ENCODE measurements at regions not wholly inside any gene's neighbourhood (a gene's known extent, or its start where the extent isn't known, plus 50 kb on each side); places are given as distances from the start of the nearest gene placed in this dataset.
A peak's percentile ranks its signal among the peaks of the same experiment; 100 is the strongest.

- no peak for DNase-seq
Observed at GRCh38 chr6:139779988-139780774, 405.7 kb upstream of the CITED2 start.

GRCh38 chr6:139778688-139779087 is 404.2 kb upstream of the CITED2 start:
- DNase-seq: no peak

- no peak for DNase-seq
Observed at GRCh38 chr6:139778106-139778505, 403.7 kb upstream of the CITED2 start.

GRCh38 chr6:139777202-139777970 is 402.9 kb upstream of the CITED2 start:
- DNase-seq: no peak

- DNase-seq: no peak
Observed at GRCh38 chr6:139776041-139776440, 401.6 kb upstream of the CITED2 start.

- DNase-seq: no peak
Observed at GRCh38 chr6:139768196-139768595, 393.7 kb upstream of the CITED2 start.

GRCh38 chr6:139766796-139767195 is 392.3 kb upstream of the CITED2 start:
- no peak for DNase-seq

- DNase-seq: no peak
Observed at GRCh38 chr6:139765825-139766285, 391.4 kb upstream of the CITED2 start.

- peak; percentile 20 for DNase-seq
Observed at GRCh38 chr6:139764498-139764986, 390.1 kb upstream of the CITED2 start.

GRCh38 chr6:139763468-139764210 is 389.2 kb upstream of the CITED2 start:
- DNase-seq: no peak

GRCh38 chr6:139762587-139763031 is 388.2 kb upstream of the CITED2 start:
- DNase-seq: no peak

- no peak for DNase-seq
Observed at GRCh38 chr6:139760128-139760527, 385.7 kb upstream of the CITED2 start.

GRCh38 chr6:139759086-139759485 is 384.6 kb upstream of the CITED2 start:
- DNase-seq: no peak

GRCh38 chr6:139758209-139758611 is 383.8 kb upstream of the CITED2 start:
- DNase-seq: no peak

GRCh38 chr6:139757784-139758183 is 383.3 kb upstream of the CITED2 start:
- no peak for DNase-seq

GRCh38 chr6:139756381-139756780 is 381.9 kb upstream of the CITED2 start:
- no peak for DNase-seq

- no peak for DNase-seq
Observed at GRCh38 chr6:139754898-139755775, 380.7 kb upstream of the CITED2 start.

GRCh38 chr6:139753198-139753861 is 378.9 kb upstream of the CITED2 start:
- no peak for DNase-seq

- no peak for DNase-seq
Observed at GRCh38 chr6:139752086-139752485, 377.6 kb upstream of the CITED2 start.

- no peak for DNase-seq
Observed at GRCh38 chr6:139751179-139751578, 376.7 kb upstream of the CITED2 start.

GRCh38 chr6:139748353-139749146 is 374.1 kb upstream of the CITED2 start:
- no peak for DNase-seq

Data from NCI-H446 treated with DMSO at 0.1 percent for 48 hours (cell line).